Effector CD4-positive, alpha-beta T cell (primary cell): ENCODE measurements at regions not wholly inside any gene's neighbourhood (a gene's known extent, or its start where the extent isn't known, plus 50 kb on each side); places are given as distances from the start of the nearest gene placed in this dataset.

Experiments
- DNase-seq: peaks from one replicate; pipeline ENCODE4 v3.0.0-alpha.2; 2020

- no peak for DNase-seq
These were observed 863.9 kb downstream of the MCTP2 start for GRCh38 chr15:95095250-95095649.

GRCh38 chr15:95096651-95097050 is 865.3 kb downstream of the MCTP2 start:
- no peak for DNase-seq

- no peak for DNase-seq
These were observed 866.0 kb downstream of the MCTP2 start for GRCh38 chr15:95097361-95097760.

GRCh38 chr15:95105229-95105628 is 873.9 kb downstream of the MCTP2 start:
- DNase-seq, result no peak

- DNase-seq, result no peak
These were observed 875.4 kb downstream of the MCTP2 start for GRCh38 chr15:95106801-95107200.

- DNase-seq, result no peak
These were observed 877.3 kb downstream of the MCTP2 start for GRCh38 chr15:95108673-95109072.

GRCh38 chr15:95111969-95112368 is 880.6 kb downstream of the MCTP2 start:
- no peak for DNase-seq

GRCh38 chr15:95113041-95113440 is 881.7 kb downstream of the MCTP2 start:
- no peak for DNase-seq

GRCh38 chr15:95119041-95119610 is 887.8 kb downstream of the MCTP2 start:
- DNase-seq, result no peak

- no peak for DNase-seq
These were observed 889.2 kb downstream of the MCTP2 start for GRCh38 chr15:95120595-95120994.

GRCh38 chr15:95121191-95121590 is 889.8 kb downstream of the MCTP2 start:
- DNase-seq, result no peak

- DNase-seq, result no peak
These were observed 894.4 kb downstream of the MCTP2 start for GRCh38 chr15:95125803-95126202.

- no peak for DNase-seq
These were observed 896.0 kb downstream of the MCTP2 start for GRCh38 chr15:95127356-95127755.

- DNase-seq, result no peak
These were observed 898.2 kb downstream of the MCTP2 start for GRCh38 chr15:95129574-95129973.

- DNase-seq, result no peak
These were observed 899.8 kb downstream of the MCTP2 start for GRCh38 chr15:95131131-95131556.

GRCh38 chr15:95132774-95133173 is 901.4 kb downstream of the MCTP2 start:
- DNase-seq, result no peak

GRCh38 chr15:95134431-95135110 is 903.2 kb downstream of the MCTP2 start:
- DNase-seq, result no peak

- no peak for DNase-seq
These were observed 907.4 kb downstream of the MCTP2 start for GRCh38 chr15:95138604-95139270.

- no peak for DNase-seq
These were observed 910.1 kb downstream of the MCTP2 start for GRCh38 chr15:95141486-95141885.

GRCh38 chr15:95142531-95142930 is 911.2 kb downstream of the MCTP2 start:
- no peak for DNase-seq

GRCh38 chr15:95146481-95146880 is 915.1 kb downstream of the MCTP2 start:
- no peak for DNase-seq

- no peak for DNase-seq
These were observed 916.8 kb downstream of the MCTP2 start for GRCh38 chr15:95148183-95148582.

- DNase-seq, result no peak
These were observed 917.7 kb downstream of the MCTP2 start for GRCh38 chr15:95149036-95149435.

- DNase-seq, result no peak
These were observed 918.4 kb downstream of the MCTP2 start for GRCh38 chr15:95149771-95150170.
